GM19438 (cell line): ENCODE measurements at regions not wholly inside any gene's neighbourhood (a gene's known extent, or its start where the extent isn't known, plus 50 kb on each side); places are given as distances from the start of the nearest gene placed in this dataset.

Experiments
- ATAC-seq: cut with Tn5 transposase; IDR thresholded peaks from one replicate; pipeline ENCODE4 v1.9.1; 2021; ENCODE audit warnings: low read depth; ENCODE audit not compliant: unreplicated experiment

DNA sequence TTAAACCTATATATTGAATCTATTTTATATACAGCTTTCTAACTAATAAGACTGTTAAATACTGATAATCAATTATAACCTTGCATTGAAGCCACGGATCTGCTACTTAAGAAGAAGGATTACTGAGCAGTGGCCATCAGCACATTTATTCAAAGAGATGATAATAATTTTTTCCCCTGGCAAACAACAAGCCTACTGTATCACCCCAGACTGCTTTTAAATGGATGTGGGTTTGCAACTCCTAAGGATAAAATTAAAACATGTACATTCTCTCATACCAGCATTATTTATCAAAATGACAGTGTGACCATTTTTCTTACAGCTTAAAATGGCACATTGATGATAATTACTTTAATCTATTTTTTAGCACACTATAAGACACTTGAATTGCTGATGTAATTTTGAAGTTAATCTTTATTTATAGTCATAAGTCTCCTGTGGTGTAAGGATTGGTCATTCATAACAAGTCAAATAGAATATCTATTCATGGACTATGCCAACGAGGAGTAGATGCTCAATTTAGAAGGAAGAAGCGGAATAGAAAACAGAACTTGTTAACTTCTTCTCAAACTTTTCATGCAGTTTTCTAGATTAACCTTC lies 517.7 kb downstream of the METTL4 start:
- no peak for ATAC-seq

DNA sequence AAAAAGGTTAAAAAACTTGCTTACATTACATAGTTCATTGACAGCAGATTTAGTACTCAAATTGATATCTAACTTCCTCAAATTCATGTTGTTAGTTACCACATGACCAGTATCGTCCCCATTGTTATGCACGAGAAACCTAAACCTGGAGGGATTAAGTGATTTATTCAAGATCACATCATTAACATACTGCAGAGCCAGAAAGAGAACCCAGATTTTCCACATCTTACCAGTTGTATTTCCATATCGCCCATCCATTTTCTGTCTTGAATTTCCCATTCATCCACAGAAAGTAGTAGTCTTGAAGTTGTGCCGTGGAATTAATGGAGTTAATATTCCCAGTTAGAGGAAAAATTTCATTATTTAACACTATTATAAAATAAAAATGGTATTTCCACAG lies 512.0 kb downstream of the METTL4 start:
- ATAC-seq: no peak

DNA sequence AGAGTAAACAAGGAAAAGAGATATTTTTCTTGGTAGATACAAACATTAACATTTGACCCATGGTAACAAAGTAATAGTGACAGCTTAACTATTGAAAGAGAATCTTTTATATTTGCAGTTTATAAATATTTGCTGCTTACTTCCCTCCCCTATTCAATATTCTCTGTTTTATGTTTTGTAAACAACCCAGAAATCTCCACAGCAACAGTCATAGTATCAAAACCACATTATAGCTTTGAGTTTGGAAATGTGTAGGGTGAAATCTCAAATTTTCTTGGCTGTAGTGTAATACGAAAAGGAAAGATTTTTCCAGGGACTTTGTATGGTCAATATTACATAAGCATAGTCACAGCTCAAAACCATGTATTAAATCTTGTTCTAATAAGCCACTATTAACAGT lies 511.2 kb downstream of the METTL4 start:
- no peak for ATAC-seq

DNA sequence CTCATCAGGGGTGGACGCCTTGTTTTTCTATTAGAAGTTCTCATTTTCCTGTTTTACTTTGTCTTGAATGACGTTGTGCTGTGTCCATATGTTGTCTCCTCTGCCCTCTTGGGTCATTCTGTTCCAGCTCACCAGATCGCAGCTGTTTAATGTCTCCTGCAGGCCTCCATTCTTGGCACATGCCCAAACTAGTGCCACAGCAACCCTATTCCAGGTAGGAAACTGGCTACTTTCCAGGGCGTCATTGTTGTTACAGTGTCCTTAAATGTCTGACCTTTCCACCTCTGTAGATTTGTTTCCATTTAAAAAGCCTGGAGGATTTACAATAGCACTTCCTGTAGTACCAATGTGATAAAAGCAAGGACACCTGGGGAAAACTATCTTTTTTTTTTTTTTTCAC lies 500.7 kb downstream of the METTL4 start:
- ATAC-seq: no peak

DNA sequence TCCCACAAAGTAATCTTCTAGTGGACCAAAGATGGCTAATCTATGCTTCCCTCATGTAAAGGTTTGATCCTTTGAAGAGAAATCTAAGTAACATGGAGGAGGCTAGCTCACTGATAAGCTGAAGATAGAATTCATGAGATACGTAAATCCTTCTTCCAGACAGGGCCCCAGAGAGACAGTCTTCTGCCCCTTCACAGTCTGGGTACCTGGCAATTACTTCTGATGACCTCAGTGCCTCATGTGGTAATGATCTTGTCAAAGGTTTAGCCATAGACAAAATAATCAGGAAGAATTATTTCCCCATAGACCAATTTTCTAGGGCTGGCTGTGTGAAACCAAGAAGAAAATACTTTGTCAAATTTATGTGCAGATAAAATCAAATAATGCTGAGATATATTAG lies 495.8 kb downstream of the METTL4 start:
- ATAC-seq: no peak

DNA sequence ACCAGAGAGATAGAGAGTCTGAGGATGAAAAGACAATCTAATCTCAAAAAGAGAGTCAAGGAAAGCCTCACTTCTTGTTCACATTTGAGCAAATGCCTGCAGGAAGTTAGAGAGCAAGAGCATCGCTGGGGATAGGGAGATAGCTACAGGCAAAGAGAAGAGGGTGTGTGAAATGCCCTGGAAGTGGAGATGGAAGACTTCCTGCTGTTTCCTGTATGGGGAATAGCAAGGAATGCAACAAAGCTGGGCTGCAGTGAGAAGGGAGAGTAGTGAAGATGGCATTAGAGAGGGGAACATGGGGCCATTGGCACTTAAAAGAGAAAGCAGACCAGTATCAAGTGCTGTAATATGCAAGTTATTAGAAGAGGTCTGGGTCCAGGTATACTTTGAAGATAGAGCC lies 488.6 kb downstream of the METTL4 start:
- no peak for ATAC-seq

DNA sequence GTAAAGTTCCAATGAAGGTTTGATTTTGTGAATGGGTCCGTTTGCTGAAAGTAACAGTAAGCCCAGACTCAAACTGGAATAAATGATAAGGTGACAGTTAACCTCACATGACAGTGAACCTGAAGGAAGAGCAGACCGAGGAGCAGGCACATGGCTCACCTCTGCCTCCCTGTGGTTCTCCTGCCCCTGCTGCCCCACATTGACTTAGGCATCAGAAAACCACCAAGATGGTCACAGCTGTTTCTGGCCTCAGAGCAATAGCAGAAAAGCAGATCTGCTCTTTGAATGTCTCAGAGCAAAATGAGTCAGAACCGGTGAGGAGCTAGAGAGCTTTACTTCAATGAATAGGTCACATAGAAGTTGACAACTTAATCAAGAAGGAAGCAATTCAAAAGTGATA lies 487.6 kb downstream of the METTL4 start:
- ATAC-seq: no peak

DNA sequence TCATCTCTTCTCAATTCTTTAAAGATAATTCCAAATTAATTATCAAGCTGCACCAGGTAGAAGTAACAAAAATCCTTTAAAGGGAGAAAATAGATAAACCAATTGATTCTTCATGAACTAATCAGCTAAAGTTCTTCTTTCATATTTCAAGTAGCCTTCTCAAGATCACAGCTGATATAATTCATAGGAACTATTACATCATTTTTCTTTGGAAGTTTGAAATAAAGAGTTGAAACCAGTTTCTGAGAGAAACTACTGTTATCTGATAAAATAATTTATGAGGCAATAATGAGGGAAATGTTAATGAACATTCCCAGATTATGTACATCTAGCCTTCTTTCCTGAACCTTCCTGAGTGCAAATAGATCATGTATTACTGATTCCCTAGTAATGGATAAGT lies 484.9 kb downstream of the METTL4 start:
- no peak for ATAC-seq

DNA sequence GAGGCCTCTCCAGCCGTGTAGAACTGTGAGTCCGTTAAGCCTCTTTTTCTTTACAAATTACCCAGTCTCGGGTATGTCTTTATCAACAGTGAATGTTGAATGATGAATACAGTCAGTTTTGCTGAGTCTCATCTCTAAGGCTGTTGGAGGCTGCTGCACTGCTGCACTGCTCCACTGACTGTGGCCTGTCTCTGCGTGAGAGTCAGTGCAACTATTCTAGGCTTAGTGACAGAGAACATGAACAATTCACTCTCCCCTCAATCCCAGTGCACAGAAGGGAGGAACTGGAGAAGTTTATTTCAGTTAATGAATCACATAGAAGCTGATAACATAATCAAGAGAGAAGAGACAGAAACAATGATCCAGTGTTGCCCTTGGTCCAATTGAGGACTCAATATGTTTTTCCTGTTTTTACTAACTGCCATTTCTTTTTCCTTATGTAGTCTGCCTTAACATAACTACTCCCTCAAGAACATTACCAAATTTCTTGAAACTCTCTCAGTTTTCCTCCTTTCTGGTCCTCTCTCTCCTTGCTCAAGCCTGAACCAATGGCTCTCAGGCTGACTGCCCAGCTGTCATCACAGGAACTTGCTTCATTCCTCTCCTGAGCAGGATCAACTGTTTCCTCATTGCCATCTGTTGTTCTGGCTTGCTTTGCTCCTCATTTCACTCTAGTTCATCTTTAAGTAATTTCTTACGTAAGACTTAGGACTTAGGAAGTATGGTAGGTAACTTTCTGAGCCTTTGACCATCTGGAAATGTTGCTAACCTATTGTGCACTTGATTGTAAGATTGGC lies 483.2 kb downstream of the METTL4 start:
- no peak for ATAC-seq

DNA sequence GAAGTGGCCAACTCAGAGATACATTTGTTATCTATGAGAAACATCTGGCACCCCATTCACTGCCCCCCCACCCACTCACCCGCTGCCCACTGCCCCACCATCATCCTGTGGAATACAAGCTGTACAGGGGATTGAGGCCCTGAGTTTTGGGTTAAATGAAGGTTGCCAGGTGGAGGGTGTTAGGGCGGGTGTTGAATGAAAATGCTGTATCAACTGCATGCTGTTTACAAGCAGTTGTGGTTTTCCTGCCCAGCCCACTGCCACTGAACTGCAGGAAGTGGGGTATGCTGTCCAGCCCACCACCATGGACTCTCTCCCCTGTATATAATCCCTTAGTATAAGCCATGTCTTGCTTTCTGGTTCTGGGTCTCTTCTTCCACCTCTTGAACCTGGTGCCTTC lies 481.9 kb downstream of the METTL4 start:
- ATAC-seq: no peak

DNA sequence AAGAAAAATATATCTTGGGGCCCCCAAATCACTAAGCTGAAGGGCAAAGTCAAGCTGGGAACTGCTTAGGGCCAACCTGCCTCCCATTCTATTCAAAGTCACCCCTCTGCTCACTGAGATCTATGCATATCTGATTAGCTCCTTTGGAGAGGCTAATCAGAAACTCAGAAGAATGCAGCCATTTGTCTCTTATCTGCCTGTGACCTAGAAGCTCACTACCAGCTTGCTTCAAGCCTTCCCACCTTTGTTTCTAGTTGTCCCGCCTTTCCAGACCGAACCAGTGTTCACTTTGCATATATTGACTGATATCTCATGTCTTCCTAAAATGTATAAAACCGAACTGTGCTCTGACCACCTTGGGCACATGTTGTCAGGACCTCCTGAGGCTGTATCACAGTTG lies 479.4 kb downstream of the METTL4 start:
- ATAC-seq: no peak

DNA sequence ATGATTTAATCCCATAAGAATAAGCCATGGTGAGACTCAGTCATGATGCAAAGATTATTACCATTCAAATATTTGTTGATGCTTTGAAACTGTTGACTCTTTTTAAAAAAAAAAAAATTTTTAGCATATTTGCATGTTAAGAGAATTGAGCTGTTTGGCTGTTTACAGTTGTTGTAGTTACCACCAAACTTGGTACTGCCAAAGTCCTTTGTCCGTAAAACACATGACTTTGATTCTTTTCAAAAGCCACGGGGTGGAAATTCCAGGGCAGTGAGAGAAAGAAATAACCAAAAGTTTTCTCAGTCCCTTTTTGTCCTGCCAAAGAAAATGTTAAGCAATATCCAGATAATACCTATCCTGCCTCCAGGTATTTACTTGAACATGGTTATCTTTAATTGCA lies 474.8 kb downstream of the METTL4 start:
- no peak for ATAC-seq

DNA sequence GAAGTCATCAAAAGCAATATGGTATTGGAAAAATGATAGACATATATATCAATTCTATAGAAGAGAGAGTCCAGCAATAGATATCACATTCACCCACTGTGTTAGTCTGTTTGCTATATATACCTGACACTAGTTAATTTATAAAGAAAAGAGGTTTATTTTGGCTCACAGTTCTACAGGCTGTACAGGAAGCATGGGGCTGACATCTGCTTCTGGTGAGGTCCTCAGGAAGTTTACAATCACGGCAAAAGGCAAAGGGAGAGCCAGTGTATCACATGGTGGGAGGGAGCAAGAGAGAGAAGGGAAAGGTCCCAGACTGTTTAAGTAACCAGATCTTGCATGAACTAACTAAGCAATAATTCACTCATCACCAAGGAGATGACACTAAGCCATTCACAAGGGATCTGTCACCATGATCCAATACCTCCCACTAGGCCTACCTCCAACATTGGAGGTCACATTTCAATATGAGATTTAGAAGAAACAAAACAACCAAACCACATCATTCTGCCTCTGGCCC lies 470.6 kb downstream of the METTL4 start:
- no peak for ATAC-seq

DNA sequence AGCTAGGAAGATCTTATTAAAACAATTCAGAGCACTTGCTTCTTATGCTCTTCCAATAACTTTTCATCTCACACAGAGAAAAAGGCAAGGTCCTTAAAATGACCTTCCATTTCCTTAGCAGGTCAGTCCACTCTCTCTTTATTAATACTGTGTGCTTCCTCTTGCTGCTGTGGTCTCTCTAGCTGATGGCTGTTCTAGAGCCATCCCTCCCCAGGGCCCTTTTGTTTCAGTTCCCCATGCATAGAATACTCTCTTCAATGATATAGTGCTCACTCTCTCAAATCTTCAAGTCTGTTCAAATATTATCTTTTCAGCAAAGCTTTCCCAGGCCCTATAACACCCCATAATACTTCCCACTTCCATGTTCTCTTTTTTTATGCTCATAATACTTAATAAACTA lies 469.3 kb downstream of the METTL4 start:
- ATAC-seq: no peak

DNA sequence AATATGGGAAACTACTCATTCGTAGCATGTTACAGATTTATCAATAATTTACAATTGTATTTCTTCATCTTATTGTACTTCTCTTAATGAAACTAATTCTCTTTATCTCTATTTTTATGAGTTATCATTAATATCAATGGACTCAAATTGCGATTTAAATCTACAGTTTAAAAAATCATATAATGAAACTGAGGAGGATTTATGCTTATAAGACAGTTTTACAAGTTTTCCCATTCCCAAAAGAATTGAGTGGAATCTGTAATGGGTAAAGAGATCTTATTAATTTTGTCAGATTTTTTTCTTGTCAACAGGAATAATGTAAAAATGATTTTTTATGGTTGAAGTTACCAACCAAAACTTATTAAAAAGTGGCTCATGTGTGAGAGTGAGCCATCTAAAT lies 468.0 kb downstream of the METTL4 start:
- no peak for ATAC-seq

DNA sequence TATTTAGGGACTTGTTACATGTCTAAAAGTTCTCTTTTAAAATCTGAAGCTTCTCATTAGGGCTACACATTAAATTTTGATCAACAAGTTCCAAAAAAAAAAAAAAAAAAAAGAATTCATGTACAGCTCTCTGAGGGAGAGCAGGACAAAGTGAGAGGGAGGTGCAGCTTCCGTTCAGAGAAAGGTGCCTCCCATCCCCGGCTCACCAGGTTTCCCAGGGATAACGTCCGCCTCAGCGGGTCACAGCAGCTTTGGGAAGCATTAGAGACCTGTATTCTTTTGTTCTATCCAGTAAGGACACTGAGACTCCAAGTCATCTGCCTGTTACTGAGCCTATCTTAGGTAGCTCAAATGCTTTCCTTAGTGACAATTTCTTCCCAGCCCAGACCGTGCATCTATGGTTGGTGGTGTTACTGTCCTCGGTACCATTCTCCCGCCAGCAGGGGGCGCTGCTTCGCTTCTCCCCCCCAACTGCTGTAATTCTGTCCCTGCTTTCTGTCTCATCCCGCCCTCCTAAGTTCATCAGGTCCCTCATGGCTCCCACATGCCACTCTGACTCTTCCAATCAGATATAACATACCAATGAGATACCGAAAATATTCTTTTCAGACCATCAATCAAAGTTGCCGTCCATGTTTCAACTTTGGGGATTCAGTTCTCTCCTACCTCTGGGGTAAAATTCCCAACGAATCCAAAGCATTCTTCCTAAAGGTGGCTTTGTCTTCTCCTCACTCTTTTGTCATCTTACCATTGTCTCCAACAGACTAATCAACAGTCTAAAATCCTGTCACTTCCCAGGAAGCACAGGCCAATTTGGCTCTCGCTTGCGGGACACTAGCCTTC lies 466.5 kb downstream of the METTL4 start:
- peak; percentile 80 for ATAC-seq

DNA sequence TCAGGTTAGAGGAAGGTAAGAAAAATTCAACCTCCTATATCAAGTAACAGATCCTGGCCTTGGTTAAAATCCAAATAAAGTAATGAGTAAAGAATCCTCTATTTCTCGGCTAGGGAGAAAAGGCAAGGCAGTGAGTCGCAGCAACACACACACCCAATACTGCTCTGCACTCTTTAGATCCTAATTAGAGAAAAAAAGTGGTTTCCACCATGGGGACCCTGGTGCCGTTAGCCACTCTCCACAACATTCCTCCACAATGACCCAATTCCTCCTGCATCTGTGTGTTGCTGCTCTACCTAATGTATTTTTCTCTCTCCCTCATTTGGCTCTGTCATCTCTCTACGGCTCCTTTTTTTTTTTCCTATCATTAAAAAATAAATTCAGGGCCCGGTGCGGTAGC lies 462.7 kb downstream of the METTL4 start:
- ATAC-seq: no peak

DNA sequence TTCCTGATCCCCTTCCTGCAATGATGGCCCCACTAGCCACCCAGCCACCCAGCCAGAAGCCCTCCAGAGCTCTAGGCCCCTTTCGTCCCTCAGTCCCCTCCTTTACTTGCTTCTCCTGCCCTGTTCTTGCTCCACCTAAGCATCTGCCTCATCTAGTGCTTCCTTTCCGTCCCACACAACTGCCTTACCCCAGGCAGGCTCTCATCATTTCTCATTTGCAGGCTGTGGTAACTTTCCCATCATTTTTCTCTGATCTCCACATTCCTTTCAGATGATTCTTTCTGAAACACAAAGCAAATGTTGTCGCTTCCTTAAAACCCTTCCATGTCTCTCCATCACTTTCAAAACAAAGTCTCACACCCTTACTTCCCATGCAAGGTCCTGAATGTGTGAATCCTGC lies 459.8 kb downstream of the METTL4 start:
- ATAC-seq: no peak

DNA sequence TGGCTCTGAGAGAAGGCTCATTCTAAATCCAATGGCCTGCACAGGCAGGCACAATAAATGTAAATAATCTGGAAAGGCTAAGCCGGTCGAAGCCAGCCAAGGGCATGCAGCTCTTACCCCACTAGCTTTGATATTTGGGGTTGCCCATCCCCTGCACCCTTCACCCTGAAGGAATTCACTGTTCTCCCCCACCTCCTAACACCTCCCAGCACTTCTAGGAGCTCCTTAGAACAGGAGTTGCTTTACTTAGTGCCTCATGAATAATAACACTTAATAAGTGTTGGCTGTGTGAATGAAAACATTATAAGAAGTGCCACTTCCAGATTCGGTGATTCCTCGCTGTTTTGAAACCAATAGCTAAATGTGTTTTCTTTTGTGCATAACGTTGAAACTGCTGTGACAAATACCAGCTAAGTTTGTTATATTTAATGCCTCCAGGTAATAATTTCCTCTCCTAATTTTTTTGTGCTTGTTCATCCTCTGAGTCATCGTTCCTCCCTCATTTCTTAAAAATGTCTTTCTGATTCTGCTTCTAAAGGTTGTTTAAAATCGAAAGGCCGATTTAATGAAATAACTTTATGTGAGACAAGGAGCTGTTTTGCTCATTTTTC lies 458.8 kb downstream of the METTL4 start:
- ATAC-seq: no peak

DNA sequence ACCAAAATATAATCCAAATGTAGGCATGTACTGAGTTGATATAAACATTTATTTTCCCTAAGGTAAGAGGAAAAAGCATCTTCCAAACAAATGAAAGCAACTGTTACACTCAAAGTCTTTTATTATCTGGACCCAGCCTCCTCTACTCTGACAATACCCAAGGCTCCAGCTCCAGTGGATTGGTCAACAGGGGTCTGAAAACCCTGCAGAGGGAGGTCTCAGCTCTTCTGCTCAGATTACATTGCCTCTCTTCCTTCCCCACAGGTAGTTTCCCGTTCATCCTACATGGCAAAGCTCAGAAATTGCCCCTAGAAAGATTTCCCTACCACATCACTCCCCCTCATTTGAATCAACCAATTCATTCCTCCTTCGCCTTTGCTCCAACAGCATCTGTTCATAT lies 457.0 kb downstream of the METTL4 start:
- no peak for ATAC-seq

DNA sequence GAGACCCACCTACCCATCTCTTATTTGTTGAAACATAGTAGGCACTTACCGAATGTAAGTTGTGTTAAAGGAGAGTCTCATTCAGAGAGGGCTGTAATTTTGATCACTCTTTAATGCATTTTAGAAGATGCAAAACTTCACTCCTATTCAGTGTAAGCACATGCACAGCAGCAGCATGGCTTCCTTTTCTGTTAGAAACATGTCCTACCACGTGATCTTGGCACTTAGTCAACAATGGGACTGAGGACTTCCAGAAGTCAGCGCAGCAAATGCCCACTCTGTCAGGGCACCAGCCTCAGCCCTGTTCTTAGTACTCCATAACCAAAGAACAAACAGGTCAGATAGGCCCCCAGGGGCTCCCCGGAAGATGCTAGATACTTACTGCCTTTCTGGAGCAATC lies 456.5 kb downstream of the METTL4 start:
- no peak for ATAC-seq
